ENCODE measurements at regions not wholly inside any gene's neighbourhood (a gene's known extent, or its start where the extent isn't known, plus 50 kb on each side); places are given as distances from the start of the nearest gene placed in this dataset.
"Not testable (repeated sequence)": the region's sequence is repeated elsewhere in the genome, so short reads cannot be mapped to it uniquely, and the experiment has no call there.

DNA sequence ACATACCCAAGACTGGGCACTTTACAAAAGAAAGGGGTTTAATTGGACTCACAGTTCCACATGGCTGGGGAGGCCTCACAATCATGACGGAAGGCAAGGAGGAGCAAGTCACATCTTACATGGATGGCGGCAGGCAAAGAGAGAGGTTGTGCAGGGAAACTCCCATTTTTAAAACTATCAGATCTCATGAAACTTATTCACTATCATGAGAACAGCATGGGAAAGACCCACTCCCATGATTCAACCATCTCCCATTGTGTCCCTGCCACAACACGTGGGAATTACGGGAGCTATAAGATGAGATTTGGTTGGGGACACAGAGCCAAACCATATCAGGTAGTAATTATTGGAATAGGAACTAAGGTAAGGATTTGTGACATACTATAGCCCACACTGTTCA is 101.6 kb upstream of the ADTRP start:
- H3K27me3 ChIP-seq (ENCODE audit: insufficient read depth, low read length); H3K9me3 ChIP-seq (ENCODE audit: insufficient read depth, low read depth, low read length); H3K9ac ChIP-seq (ENCODE audit: low read depth, low read length); H3K27ac ChIP-seq (ENCODE audit: low read length); H3K36me3 ChIP-seq (ENCODE audit: insufficient read depth, low read depth, low read length); H3K4me3 ChIP-seq (ENCODE audit: low read length): not testable (repeated sequence)
- H3K4me1 ChIP-seq (ENCODE audit: insufficient read depth, low read length), result peaks cover 11% of the 10 kb centered on the region; the same call in 1 of the 2 replicates

DNA sequence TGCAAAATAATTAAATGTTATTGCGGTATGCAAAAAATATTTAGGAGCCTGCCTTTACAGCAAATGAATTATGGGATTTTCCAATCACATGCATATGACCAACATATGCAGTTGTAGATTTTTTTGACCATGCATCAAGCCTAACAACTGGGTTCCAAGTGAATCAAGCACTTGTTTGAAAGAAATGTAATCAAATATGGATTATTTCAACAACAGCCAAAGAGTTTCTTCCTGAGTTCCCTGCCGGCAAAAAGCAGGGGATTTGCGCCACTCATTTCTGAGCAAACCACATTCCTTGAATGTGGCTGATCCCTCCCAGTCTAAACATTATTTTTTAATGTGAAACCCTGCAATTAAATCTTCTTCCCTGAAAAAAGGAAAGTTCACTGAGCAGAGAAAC is 100.1 kb upstream of the ADTRP start:
- Histone ChIP-seq H3K9ac (ENCODE audit: low read depth, low read length) (peak overlapping the region; percentile 7; the same call in 1 of the 2 replicates), H3K36me3 (ENCODE audit: insufficient read depth, low read depth, low read length) (no peaks in the 10 kb centered on the region), H3K4me3 (ENCODE audit: low read length) (no peak overlapping the region), H3K27me3 (ENCODE audit: insufficient read depth, low read length) (no peaks in the 10 kb centered on the region), H3K9me3 (ENCODE audit: insufficient read depth, low read depth, low read length) (no peaks in the 10 kb centered on the region; the same call in 1 of the 2 replicates), H3K27ac (ENCODE audit: low read length) (no peak overlapping the region), H3K4me1 (ENCODE audit: insufficient read depth, low read length) (peaks cover 11% of the 10 kb centered on the region; the same call in 1 of the 2 replicates)

DNA sequence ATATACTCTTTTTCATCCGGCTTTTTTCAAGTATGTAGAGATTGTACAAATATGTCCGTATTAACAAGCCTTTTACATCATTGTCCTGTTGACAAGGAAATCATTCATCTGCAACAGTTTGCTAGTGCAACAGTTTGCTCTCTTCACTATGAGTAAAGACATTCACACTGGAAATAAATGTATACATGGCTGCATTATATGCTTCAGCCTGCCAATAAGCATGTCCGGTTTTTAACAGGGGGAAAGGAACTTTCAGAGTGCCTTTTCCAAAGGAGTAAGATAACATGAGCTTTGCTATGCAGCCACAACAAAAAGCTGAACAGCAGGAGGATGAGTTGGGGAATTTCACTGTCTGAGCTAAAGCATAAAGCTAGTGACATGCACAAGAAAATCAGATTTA is 99.4 kb upstream of the ADTRP start:
- H3K27ac ChIP-seq (ENCODE audit: low read length), result no peak overlapping the region
- no peaks in the 10 kb centered on the region for H3K36me3 ChIP-seq (ENCODE audit: insufficient read depth, low read depth, low read length)
- H3K4me1 ChIP-seq (ENCODE audit: insufficient read depth, low read length), result peaks cover 11% of the 10 kb centered on the region; the same call in 1 of the 2 replicates
- 0 out of 2 replicates have a peak overlapping the region, but pooled peaks have one; percentile 7 for H3K9ac ChIP-seq (ENCODE audit: low read depth, low read length)
- no peaks in the 10 kb centered on the region; the same call in 1 of the 2 replicates for H3K9me3 ChIP-seq (ENCODE audit: insufficient read depth, low read depth, low read length)
- no peak overlapping the region for H3K4me3 ChIP-seq (ENCODE audit: low read length)
- H3K27me3 ChIP-seq (ENCODE audit: insufficient read depth, low read length), result no peaks in the 10 kb centered on the region

DNA sequence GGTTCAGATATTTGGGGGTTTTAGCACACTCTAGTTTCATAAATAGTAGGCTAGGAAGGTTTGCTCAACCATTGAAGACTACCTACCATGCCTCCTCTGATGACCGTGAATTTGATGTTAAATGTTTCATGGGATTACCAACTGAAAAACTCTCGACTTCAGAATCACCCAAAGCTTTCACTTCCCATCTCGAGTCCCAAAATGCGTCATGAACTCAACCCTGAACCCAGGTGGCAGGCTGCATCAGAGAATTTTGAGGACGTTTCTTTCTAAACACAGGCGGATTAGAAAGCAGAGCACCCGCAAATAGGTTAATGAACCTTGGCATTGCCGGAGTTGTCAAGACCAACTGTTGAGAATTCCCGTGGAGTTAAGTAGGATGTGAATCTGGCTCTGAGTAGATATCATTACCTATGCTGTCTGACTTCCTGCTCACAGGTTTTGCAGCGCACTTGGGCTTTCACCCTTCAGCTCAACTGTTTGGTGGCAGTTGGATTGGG is 98.4 kb upstream of the ADTRP start:
- Histone ChIP-seq H3K27me3 (ENCODE audit: insufficient read depth, low read length) (no peaks in the 10 kb centered on the region), H3K27ac (ENCODE audit: low read length) (no peak overlapping the region), H3K4me3 (ENCODE audit: low read length) (no peak overlapping the region), H3K9ac (ENCODE audit: low read depth, low read length) (no peak overlapping the region), H3K36me3 (ENCODE audit: insufficient read depth, low read depth, low read length) (no peaks in the 10 kb centered on the region), H3K9me3 (ENCODE audit: insufficient read depth, low read depth, low read length) (no peaks in the 10 kb centered on the region; the same call in 1 of the 2 replicates), H3K4me1 (ENCODE audit: insufficient read depth, low read length) (peaks cover 11% of the 10 kb centered on the region; the same call in 1 of the 2 replicates)

DNA sequence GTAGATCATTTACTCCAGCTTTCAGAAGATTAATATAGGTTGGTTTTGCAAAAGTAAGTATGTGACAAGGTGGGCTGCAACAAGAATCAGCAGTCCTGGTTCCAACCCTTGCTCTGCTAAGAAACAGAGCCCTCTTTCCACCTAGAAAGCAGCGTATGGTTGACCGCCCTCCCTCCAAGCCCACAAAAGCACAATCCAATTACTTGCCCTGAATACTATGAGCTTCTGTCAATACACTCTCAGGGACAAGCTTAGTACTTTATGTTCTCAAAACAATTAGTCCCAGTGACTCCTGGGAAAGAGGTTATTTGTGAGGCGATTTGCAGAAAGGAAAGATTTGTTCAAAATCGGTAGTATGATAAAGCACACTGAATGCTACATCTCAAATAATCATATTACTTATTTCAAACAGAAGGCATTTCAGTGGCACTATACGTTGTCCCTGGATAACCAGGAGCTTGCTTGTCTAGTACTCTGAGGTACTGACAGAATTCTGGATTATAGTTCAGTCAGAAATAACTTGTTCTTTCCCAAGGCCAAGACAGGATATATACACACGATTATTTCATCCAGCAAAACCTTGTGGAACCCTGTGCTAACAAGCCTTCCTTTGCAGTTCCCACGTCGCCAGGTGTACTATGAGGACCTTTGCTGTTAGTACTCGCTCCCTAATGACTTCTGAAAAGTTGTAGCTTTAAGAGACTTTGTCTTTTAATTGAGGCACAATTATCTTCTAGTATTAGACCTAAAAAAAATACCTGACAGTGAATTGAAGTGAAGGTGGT is 96.9 kb upstream of the ADTRP start:
- Histone ChIP-seq H3K4me3 (ENCODE audit: low read length) (no peak overlapping the region), H3K27ac (ENCODE audit: low read length) (no peak overlapping the region), H3K9ac (ENCODE audit: low read depth, low read length) (no peak overlapping the region), H3K36me3 (ENCODE audit: insufficient read depth, low read depth, low read length) (no peaks in the 10 kb centered on the region), H3K9me3 (ENCODE audit: insufficient read depth, low read depth, low read length) (no peaks in the 10 kb centered on the region; the same call in 1 of the 2 replicates), H3K27me3 (ENCODE audit: insufficient read depth, low read length) (no peaks in the 10 kb centered on the region), H3K4me1 (ENCODE audit: insufficient read depth, low read length) (peaks cover 11% of the 10 kb centered on the region; the same call in 1 of the 2 replicates)

DNA sequence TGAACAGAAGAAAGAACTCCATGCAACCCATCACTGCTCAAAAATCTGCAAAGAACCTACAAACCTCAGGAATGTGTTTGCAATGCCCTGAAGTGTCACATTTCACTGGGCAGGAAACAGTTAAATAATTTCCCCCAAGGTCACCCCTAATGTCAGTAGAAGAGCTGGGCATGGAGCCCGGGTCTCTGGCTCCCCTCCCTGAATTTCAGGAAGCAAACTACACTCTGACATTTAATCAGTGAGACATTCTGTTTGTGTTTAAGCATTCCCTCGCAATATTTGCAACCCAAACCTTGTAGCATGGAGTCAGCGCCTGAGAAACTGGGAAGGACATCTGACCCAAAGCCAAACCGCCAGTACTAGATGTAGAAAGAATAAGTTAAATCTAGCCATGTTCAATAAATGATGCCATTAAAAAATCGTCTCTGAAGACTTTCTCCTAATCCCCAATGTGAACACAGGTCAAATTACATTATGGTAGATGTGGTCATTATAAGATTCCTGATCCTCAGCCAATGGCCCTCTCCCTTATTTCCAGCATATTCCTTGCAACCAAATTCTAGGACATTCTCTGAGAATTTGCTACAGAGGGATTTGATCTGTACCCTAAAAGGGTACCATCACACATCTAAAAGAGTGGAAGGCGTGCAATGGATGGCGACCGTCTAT is 91.2 kb upstream of the ADTRP start:
- no peaks in the 10 kb centered on the region for H3K36me3 ChIP-seq (ENCODE audit: insufficient read depth, low read depth, low read length)
- H3K4me1 ChIP-seq (ENCODE audit: insufficient read depth, low read length), result no peaks in the 10 kb centered on the region
- peaks cover 7% of the 10 kb centered on the region; the same call in 1 of the 2 replicates for H3K9me3 ChIP-seq (ENCODE audit: insufficient read depth, low read depth, low read length)
- H3K4me3 ChIP-seq (ENCODE audit: low read length), result no peak overlapping the region
- no peak overlapping the region for H3K27ac ChIP-seq (ENCODE audit: low read length)
- no peaks in the 10 kb centered on the region for H3K27me3 ChIP-seq (ENCODE audit: insufficient read depth, low read length)
- H3K9ac ChIP-seq (ENCODE audit: low read depth, low read length), result no peak overlapping the region

DNA sequence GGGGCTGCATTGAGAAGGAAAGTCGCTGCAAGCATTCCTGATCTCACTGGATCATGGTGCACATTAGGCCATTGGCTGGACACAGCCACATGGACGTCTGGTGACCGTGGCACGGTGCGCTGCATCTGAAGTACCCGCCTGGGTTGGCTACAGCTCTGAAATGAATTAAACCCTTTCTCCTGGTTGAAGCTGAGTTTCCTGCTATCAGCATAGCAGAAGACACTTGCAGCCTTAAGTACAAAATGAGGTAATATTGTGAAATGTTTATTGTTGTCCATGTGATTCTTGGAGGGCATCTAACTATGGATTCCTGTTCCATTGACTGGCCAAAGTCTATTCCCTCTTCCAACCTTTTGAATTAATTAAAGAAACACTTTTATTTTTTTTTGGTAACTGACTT is 89.8 kb upstream of the ADTRP start:
- no peak overlapping the region for H3K9ac ChIP-seq (ENCODE audit: low read depth, low read length)
- no peaks in the 10 kb centered on the region for H3K36me3 ChIP-seq (ENCODE audit: insufficient read depth, low read depth, low read length)
- H3K4me1 ChIP-seq (ENCODE audit: insufficient read depth, low read length), result no peaks in the 10 kb centered on the region
- H3K27me3 ChIP-seq (ENCODE audit: insufficient read depth, low read length), result no peaks in the 10 kb centered on the region
- H3K4me3 ChIP-seq (ENCODE audit: low read length), result no peak overlapping the region
- peaks cover 7% of the 10 kb centered on the region; the same call in 1 of the 2 replicates for H3K9me3 ChIP-seq (ENCODE audit: insufficient read depth, low read depth, low read length)
- no peak overlapping the region for H3K27ac ChIP-seq (ENCODE audit: low read length)

DNA sequence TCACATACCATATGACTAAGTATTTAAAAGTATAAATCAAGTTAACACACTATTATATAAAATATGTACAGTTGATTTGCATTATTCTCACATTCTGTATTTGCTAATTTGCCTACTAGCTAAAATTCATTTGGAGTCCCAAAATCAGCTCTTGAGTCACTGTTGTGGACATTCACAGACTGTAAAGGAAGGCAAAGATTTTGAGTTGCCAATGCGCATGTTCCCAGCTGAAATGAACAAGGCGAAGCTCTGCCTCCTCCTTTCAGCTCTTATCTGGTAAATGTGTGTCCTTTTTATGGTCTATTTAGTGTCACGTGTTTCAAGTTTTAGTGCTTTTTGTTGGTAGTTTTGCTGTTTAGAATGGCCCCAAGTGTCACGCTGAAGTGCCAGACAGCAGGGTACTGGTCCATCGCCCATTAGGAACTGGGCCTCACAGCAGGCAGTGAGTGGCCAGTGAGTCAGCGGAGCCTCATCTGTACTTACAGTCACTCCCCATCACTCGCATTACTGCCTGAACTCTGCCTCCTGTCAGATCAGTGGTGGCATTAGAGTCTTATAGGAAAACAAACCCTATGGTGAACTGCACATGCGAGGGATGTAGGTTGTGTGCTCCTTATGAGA is 87.2 kb upstream of the ADTRP start:
- Histone ChIP-seq H3K9me3 (ENCODE audit: insufficient read depth, low read depth, low read length) (peaks cover 7% of the 10 kb centered on the region; the same call in 1 of the 2 replicates), H3K4me3 (ENCODE audit: low read length) (no peak overlapping the region), H3K27me3 (ENCODE audit: insufficient read depth, low read length) (no peaks in the 10 kb centered on the region), H3K9ac (ENCODE audit: low read depth, low read length) (no peak overlapping the region), H3K36me3 (ENCODE audit: insufficient read depth, low read depth, low read length) (no peaks in the 10 kb centered on the region), H3K27ac (ENCODE audit: low read length) (no peak overlapping the region), H3K4me1 (ENCODE audit: insufficient read depth, low read length) (no peaks in the 10 kb centered on the region)

DNA sequence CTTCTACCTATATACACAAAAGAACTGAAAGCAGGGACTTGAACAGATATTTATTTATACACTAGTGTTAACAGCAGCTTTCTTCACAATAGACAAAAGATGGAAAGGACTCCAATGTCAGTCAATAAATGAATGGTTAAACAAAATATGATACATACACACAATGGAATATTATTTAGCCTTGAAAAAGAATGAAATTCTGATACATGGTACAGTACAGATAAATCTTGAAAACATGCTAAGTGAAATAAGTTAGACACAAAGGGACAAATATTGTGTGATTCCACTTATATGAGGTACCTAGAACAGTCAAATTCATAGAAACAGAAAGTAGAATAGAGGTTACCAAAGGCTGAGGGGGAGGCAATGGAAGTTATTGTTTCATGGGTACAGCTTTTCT is 79.8 kb upstream of the ADTRP start:
- Histone ChIP-seq H3K9me3 (ENCODE audit: insufficient read depth, low read depth, low read length) (no peaks in the 10 kb centered on the region), H3K4me3 (ENCODE audit: low read length) (no peak overlapping the region), H3K9ac (ENCODE audit: low read depth, low read length) (no peak overlapping the region), H3K27me3 (ENCODE audit: insufficient read depth, low read length) (no peaks in the 10 kb centered on the region), H3K27ac (ENCODE audit: low read length) (no peak overlapping the region), H3K4me1 (ENCODE audit: insufficient read depth, low read length) (no peaks in the 10 kb centered on the region), H3K36me3 (ENCODE audit: insufficient read depth, low read depth, low read length) (no peaks in the 10 kb centered on the region)

DNA sequence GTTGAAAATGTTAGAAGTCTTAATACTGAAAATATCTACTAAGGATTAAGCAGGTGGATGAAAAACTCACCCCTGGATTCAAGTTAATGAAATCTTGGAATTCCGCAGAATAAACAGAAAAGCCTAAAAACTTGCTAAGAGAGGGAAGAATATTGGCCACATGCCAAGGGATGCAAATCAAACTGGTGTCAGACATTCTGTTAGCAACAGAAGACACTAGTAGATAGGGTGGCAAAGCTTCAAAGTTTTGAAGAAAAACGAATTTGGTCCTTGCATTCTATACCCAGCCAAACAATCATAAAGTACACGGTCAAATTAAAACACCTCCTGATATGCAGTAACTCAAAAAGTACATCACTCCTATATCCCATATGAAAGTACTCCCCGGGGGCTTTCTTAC is 77.1 kb upstream of the ADTRP start:
- H3K27ac ChIP-seq (ENCODE audit: low read length), result no peak overlapping the region
- no peak overlapping the region for H3K4me3 ChIP-seq (ENCODE audit: low read length)
- H3K4me1 ChIP-seq (ENCODE audit: insufficient read depth, low read length), result no peaks in the 10 kb centered on the region

DNA sequence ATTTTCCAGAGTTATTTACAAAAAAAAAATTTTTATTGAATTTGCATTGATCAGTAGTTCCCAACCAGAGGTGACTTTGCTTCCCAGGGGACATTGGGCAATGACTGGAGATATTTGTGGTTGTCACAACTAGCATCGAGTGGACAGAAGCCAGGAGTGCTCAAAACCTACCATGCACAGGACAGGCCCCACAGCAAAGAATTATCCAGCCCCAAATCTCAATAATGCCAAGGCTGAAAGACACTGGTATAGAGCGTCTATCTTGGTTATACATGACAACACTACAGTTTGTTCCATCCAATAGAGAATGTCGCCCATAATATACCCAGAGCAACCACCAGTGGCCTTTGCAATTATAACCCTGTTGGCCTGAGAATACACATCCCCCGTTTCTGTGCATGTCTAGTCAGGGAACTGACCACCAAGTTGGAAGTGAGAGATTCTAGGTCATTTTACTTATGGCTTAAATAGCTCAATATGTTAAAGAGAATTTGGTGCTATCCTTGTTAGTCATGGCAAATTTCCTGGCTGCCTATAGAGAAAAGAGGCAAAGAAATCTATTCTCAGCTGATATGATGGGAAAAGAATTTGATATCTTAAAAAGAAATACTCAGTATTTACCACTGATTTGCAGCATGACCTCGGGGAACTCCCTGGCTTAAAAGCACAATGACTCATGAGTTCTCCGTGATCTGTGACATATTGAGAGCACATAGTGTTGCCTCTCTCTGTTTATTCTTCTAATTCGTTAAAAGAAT is 76.0 kb upstream of the ADTRP start:
- Histone ChIP-seq H3K27ac (ENCODE audit: low read length) (no peak overlapping the region), H3K36me3 (ENCODE audit: insufficient read depth, low read depth, low read length) (no peaks in the 10 kb centered on the region), H3K9me3 (ENCODE audit: insufficient read depth, low read depth, low read length) (no peaks in the 10 kb centered on the region), H3K4me3 (ENCODE audit: low read length) (no peak overlapping the region), H3K9ac (ENCODE audit: low read depth, low read length) (no peak overlapping the region), H3K4me1 (ENCODE audit: insufficient read depth, low read length) (no peaks in the 10 kb centered on the region), H3K27me3 (ENCODE audit: insufficient read depth, low read length) (no peaks in the 10 kb centered on the region)

More for the DNA sequence above, 77.1 kb upstream of the ADTRP start:
- H3K36me3 ChIP-seq (ENCODE audit: insufficient read depth, low read depth, low read length), result no peaks in the 10 kb centered on the region
- no peaks in the 10 kb centered on the region for H3K27me3 ChIP-seq (ENCODE audit: insufficient read depth, low read length)
- no peaks in the 10 kb centered on the region for H3K9me3 ChIP-seq (ENCODE audit: insufficient read depth, low read depth, low read length)
- H3K9ac ChIP-seq (ENCODE audit: low read depth, low read length), result no peak overlapping the region
